ENCODE measurements at regions not wholly inside any gene's neighbourhood (a gene's known extent, or its start where the extent isn't known, plus 50 kb on each side); places are given as distances from the start of the nearest gene placed in this dataset.

DNA sequence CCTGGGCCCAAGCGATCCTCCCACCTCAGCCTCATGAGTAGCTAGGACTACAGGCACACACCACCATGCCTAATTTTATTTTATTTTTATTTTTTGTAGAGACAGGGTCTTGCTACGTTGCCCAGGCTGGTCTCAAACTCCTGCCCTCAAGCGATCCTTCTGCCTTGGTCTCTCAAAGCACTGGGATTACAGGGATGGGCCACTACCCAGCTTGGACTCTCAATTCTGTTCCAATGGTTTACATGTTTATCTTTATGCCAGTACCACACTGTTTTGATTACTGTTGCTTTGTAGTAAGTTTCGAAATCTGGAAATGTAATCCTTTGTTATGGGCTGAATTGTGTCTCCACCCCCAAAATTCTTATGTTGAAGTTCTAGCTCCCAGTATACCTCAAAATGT lies 88.4 kb upstream of the TARDBP start:
- intact Hi-C loops (cut with DNase I): no loop called here
- H3K9me3 ChIP-seq: peaks cover 0 to 10% (median 0%) of the 10 kb centered on the region in 3 donors
- H3K4me3 ChIP-seq: no peak overlapping the region
- TF ChIP-seq, protein P1, sequence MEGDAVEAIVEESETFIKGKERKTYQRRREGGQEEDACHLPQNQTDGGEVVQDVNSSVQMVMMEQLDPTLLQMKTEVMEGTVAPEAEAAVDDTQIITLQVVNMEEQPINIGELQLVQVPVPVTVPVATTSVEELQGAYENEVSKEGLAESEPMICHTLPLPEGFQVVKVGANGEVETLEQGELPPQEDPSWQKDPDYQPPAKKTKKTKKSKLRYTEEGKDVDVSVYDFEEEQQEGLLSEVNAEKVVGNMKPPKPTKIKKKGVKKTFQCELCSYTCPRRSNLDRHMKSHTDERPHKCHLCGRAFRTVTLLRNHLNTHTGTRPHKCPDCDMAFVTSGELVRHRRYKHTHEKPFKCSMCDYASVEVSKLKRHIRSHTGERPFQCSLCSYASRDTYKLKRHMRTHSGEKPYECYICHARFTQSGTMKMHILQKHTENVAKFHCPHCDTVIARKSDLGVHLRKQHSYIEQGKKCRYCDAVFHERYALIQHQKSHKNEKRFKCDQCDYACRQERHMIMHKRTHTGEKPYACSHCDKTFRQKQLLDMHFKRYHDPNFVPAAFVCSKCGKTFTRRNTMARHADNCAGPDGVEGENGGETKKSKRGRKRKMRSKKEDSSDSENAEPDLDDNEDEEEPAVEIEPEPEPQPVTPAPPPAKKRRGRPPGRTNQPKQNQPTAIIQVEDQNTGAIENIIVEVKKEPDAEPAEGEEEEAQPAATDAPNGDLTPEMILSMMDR (IDR thresholded peaks at IDR 0.05): no peak
- TF ChIP-seq POLR2A (IDR thresholded peaks at IDR 0.05): no peak
- H3K27ac ChIP-seq: no peak overlapping the region
- no peaks in the 10 kb centered on the region for H3K36me3 ChIP-seq
- peaks cover 0 to 35% (median 3%) of the 10 kb centered on the region in 3 donors for H3K4me1 ChIP-seq
- peaks cover 0 to 6% (median 0%) of the 10 kb centered on the region in 4 donors for H3K27me3 ChIP-seq
- DNase-seq: no peak
- 86 to 93% methylated on average over 4 of the region's 4 CpGs for WGBS, 2 donors

DNA sequence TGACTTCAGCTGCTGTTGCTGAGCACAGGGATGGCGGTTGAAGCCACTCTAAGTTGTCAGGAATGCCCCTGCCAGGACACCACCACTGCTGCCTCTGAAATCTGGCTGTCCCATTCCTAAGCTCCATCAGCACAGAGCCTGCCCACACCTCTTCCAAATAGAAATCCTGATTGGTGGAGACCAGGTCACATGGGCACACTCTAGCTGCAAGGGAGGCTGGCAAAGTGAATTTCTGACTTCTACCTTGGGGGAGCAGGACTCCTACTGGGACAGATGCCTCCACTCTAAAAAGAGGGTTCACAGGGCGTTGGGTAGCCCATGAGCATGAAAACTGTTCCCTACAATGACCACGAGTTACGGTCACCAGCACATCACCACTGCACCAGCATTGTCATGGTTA lies 83.8 kb upstream of the TARDBP start:
- WGBS, 2 donors: 84 to 86% methylated on average over 4 of the region's 4 CpGs
- Histone ChIP-seq H3K36me3 (no peaks in the 10 kb centered on the region), H3K4me3 (no peak overlapping the region), H3K9me3 (peaks cover 0 to 12% (median 0%) of the 10 kb centered on the region in 3 donors), H3K27me3 (no peaks in the 10 kb centered on the region), H3K4me1 (no peaks in the 10 kb centered on the region), H3K27ac (no peak overlapping the region)
- intact Hi-C loops (cut with DNase I): no loop called here
- no peak for TF ChIP-seq POLR2A (IDR thresholded peaks at IDR 0.05)
- TF ChIP-seq, protein P1 (IDR thresholded peaks at IDR 0.05): no peak
- no peak for DNase-seq

DNA sequence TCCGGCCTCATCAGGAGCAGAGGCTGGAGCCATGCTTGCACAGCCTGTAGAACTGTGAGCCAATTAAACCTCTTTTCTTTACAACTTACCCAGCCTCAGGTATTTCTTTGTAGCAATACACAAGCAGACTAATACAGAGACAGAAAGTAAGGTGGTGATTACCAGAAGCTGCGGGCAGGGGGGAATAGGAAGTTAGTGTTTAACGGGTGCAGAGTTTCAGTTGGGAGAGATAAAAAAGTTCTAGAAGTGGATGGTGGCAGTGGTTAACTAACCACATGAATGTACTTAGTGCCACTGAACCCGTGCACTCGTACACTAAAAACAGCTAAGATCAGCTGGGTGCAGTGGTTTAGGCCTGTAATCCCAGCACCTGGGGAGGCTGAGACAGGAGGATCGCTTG lies 80.4 kb upstream of the TARDBP start:
- H3K27ac ChIP-seq: no peak overlapping the region
- DNase-seq: no peak
- H3K36me3 ChIP-seq: no peaks in the 10 kb centered on the region
- TF ChIP-seq, protein P1 (IDR thresholded peaks at IDR 0.05): no peak
- TF ChIP-seq POLR2A (IDR thresholded peaks at IDR 0.05): no peak
- WGBS, 2 donors: 74 to 83% methylated on average over 6 of the region's 6 CpGs
- no peak overlapping the region for H3K4me3 ChIP-seq
- H3K4me1 ChIP-seq: no peaks in the 10 kb centered on the region
- H3K27me3 ChIP-seq: peaks cover 0 to 9% (median 0%) of the 10 kb centered on the region in 4 donors
- peaks cover 0 to 12% (median 0%) of the 10 kb centered on the region in 3 donors for H3K9me3 ChIP-seq
- intact Hi-C loops (cut with DNase I): no loop called here

DNA sequence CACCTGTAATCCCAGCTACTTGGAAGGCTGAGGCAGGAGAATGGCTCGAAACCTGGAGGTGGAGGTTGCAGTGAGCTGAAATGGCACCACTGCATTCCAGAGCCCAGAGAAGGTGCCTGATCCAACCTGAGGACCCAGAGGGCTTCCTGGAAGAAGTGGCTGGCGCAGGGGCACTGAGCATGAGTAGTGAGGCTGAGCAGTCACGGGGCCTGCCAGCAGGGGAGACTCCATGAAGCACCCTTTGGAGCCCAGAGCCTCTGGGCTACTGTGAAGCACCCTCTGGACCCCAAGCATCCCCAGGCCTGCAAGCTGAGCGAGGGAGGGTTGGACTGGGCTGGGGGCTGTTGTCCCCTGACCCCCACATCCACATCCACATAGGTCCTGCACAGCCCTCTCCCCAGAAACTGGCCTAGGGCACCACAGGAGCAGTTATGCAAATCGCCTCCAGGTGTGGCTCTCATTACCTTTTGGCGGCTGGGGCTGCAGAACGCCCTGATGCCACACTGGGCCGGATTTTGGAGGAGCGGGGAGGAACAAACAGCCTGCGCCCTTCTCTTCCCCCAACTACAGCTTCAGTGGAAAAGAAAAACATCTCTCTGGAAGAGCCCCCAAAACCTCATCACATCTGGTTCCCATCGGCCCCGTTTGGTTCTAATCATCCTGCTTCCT lies 78.2 kb upstream of the TARDBP start:
- H3K9me3 ChIP-seq: no peaks in the 10 kb centered on the region
- intact Hi-C loops (cut with DNase I): no loop called here
- 74 to 78% methylated on average over 5 of the region's 12 CpGs for WGBS, 2 donors
- H3K27me3 ChIP-seq: peaks cover 0 to 11% (median 0%) of the 10 kb centered on the region in 4 donors
- TF ChIP-seq, protein P1 (IDR thresholded peaks at IDR 0.05): no peak
- no peak for TF ChIP-seq POLR2A (IDR thresholded peaks at IDR 0.05)
- H3K36me3 ChIP-seq: no peaks in the 10 kb centered on the region
- H3K4me1 ChIP-seq: no peaks in the 10 kb centered on the region
- H3K4me3 ChIP-seq: no peak overlapping the region
- no peak overlapping the region for H3K27ac ChIP-seq
- DNase-seq: no peak

DNA sequence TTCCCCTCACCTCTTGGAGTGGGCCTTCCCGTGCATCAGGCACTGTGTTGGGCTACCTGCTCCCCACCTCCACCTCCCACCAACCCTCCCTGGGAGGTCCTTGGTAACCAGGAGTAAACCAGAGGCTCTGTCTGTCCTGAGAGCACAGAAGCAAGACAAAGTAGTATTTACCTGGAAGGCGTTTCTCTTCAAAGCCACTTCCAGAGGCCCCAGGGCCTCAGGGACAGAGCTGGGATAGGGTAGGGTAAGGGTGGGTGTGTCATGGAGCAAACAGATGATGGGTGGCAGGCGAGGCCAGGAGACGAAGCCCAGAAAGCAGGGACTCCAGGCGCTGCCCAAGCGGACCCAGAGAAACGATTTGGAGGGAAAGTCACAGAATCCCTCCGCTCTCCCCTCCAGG lies 77.2 kb upstream of the TARDBP start:
- WGBS, 2 donors: 70 to 82% methylated on average over 6 to 7 of the region's 8 CpGs

More for the DNA sequence above, 77.2 kb upstream of the TARDBP start:
- Histone ChIP-seq H3K4me1 (no peaks in the 10 kb centered on the region), H3K9me3 (no peaks in the 10 kb centered on the region), H3K27ac (no peak overlapping the region), H3K36me3 (no peaks in the 10 kb centered on the region), H3K27me3 (peaks cover 0 to 11% (median 0%) of the 10 kb centered on the region in 4 donors), H3K4me3 (no peak overlapping the region)
- TF ChIP-seq POLR2A (IDR thresholded peaks at IDR 0.05): no peak
- TF ChIP-seq, protein P1 (IDR thresholded peaks at IDR 0.05): no peak
- intact Hi-C loops (cut with DNase I): no loop called here
- no peak for DNase-seq

All from esophagus squamous epithelium (tissue), 5 donors.